C4-2B (cell line): ENCODE measurements at regions not wholly inside any gene's neighbourhood (a gene's known extent, or its start where the extent isn't known, plus 50 kb on each side); places are given as distances from the start of the nearest gene placed in this dataset.
"Not testable (repeated sequence)": the region's sequence is repeated elsewhere in the genome, so short reads cannot be mapped to it uniquely, and the experiment has no call there.

Experiments used
- H3K27ac ChIP-seq: fragments of 450-650 bp; 2 replicates; pipeline ENCODE4 v1.5.1; 2017
- CTCF ChIP-seq: fragments of 450-650 bp; conservative IDR thresholded peaks from 2 replicates; pipeline ENCODE4 v1.5.1; 2017; ENCODE audit warnings: mild to moderate bottlenecking
- ZFX ChIP-seq: fragments of 450-650 bp; IDR thresholded peaks from 2 replicates; pipeline ENCODE4 v1.6.1; 2017

GRCh38 chr4:188992706-188993105, 853.5 kb downstream of the TRIML1 start:
- no peak overlapping the region for H3K27ac ChIP-seq
- TF ChIP-seq CTCF (no peak), ZFX (no peak)

GRCh38 chr4:188993871-188994270, 854.6 kb downstream of the TRIML1 start:
- TF ChIP-seq CTCF (no peak), ZFX (no peak)
- no peak overlapping the region for H3K27ac ChIP-seq

GRCh38 chr4:189001283-189001970, 862.2 kb downstream of the TRIML1 start:
- no peak overlapping the region for H3K27ac ChIP-seq
- TF ChIP-seq CTCF = no peak
- TF ChIP-seq ZFX = no peak

GRCh38 chr4:189001971-189002450, 862.8 kb downstream of the TRIML1 start:
- no peak for TF ChIP-seq CTCF
- TF ChIP-seq ZFX = no peak
- no peak overlapping the region for H3K27ac ChIP-seq

GRCh38 chr4:189002475-189002874, 863.2 kb downstream of the TRIML1 start:
- H3K27ac ChIP-seq = no peak overlapping the region
- TF ChIP-seq CTCF (no peak), ZFX (no peak)

GRCh38 chr4:189010452-189011217, 871.4 kb downstream of the TRIML1 start:
- not testable (repeated sequence) for H3K27ac ChIP-seq

- no peak overlapping the region for H3K27ac ChIP-seq
Observed at GRCh38 chr4:189021831-189022230, 882.6 kb downstream of the TRIML1 start.

More at GRCh38 chr4:189021831-189022230, 882.6 kb downstream of the TRIML1 start:
- TF ChIP-seq ZFX = no peak
- TF ChIP-seq CTCF = no peak
